Type B pancreatic cell (in vitro differentiated cells): ENCODE measurements at regions not wholly inside any gene's neighbourhood (a gene's known extent, or its start where the extent isn't known, plus 50 kb on each side); places are given as distances from the start of the nearest gene placed in this dataset.

Experiments used
- DNase-seq: peaks from one replicate; pipeline ENCODE4 v3.0.0; 2021; ENCODE audit warnings: mixed read lengths; ENCODE audit not compliant: unreplicated experiment; ENCODE audit errors: extremely low spot score
- H3K27ac Mint-ChIP-seq: 2 replicates; pipeline ENCODE4 v1.8.0; 2021; ENCODE audit warnings: mild to moderate bottlenecking, mixed read lengths
- H3K27me3 Mint-ChIP-seq: 2 replicates; pipeline ENCODE4 v1.8.0; 2021; ENCODE audit warnings: mixed read lengths
- H3K36me3 Mint-ChIP-seq: 2 replicates; pipeline ENCODE4 v1.8.0; 2021; ENCODE audit warnings: mixed read lengths
- H3K4me1 Mint-ChIP-seq: one replicate; pipeline ENCODE4 v1.8.0; 2021; ENCODE audit warnings: mixed read lengths; ENCODE audit not compliant: unreplicated experiment
- H3K4me3 Mint-ChIP-seq: 2 replicates; pipeline ENCODE4 v1.8.0; 2021; ENCODE audit warnings: mild to moderate bottlenecking, mixed read lengths
- H3K9me3 Mint-ChIP-seq: 2 replicates; pipeline ENCODE4 v1.8.0; 2021; ENCODE audit warnings: mixed read lengths
- TF ChIP-seq, protein P1 (sequence below): fragments of 200-600 bp; sonication (generic); conservative IDR thresholded peaks from 2 replicates; pipeline ENCODE4 v1.5.0; 2021; ENCODE audit warnings: antibody characterized with exemption, mild to moderate bottlenecking

DNA sequence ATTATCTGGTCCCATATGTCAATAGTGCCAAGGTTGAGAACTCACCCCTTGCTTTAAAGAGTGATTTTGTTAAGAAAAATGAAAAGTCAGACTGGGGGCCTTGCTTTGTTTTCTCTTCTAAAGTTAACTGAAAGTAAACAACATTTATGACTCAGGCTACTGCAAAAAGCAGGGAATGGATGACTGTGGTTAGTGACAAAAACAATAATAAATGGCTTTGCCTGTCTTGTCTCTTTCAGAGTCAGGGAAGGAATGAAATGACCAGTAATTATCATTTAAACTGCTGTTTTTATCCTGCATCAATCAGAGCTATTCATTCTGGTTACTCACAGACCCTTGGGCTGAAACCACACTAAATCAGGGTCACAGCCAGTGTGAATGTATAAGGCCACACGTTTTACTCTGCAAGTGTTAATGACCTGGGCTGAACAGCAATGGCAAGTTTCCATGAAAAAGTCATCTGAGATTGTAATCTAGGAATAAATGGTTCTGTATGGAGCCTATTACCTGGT lies 112.2 kb downstream of the ZNF608 start:
- H3K27me3 Mint-ChIP-seq = no peaks in the 10 kb centered on the region
- TF ChIP-seq, protein P1, sequence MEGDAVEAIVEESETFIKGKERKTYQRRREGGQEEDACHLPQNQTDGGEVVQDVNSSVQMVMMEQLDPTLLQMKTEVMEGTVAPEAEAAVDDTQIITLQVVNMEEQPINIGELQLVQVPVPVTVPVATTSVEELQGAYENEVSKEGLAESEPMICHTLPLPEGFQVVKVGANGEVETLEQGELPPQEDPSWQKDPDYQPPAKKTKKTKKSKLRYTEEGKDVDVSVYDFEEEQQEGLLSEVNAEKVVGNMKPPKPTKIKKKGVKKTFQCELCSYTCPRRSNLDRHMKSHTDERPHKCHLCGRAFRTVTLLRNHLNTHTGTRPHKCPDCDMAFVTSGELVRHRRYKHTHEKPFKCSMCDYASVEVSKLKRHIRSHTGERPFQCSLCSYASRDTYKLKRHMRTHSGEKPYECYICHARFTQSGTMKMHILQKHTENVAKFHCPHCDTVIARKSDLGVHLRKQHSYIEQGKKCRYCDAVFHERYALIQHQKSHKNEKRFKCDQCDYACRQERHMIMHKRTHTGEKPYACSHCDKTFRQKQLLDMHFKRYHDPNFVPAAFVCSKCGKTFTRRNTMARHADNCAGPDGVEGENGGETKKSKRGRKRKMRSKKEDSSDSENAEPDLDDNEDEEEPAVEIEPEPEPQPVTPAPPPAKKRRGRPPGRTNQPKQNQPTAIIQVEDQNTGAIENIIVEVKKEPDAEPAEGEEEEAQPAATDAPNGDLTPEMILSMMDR = no peak
- peak overlapping the region; percentile 56 for H3K27ac Mint-ChIP-seq
- peaks cover 47% of the 10 kb centered on the region for H3K4me1 Mint-ChIP-seq
- H3K4me3 Mint-ChIP-seq = peak overlapping the region; percentile 10
- H3K36me3 Mint-ChIP-seq = peaks cover 31% of the 10 kb centered on the region
- no peaks in the 10 kb centered on the region for H3K9me3 Mint-ChIP-seq
- no peak for DNase-seq

DNA sequence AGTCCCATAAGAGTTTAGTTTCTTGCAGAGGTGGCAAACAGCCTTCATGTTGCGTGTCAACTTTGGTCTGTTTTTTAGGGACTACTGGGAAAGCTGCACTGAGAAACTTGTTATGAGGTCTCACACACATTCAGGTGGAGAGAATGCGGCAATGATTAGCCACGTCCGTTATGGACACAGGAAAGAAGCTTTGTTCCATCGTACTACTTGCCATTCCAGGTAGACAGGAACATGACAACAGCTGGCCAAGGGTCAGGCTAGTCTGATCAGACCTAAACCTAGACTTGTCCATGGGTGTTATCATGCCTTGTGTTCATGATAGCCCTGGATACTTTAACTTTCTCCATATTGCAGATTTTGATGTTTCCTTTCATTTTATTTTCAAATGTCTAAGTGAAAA lies 113.2 kb downstream of the ZNF608 start:
- Mint-ChIP-seq H3K4me3 (no peak overlapping the region), H3K9me3 (no peaks in the 10 kb centered on the region), H3K27ac (no peak overlapping the region), H3K4me1 (peaks cover 47% of the 10 kb centered on the region), H3K27me3 (no peaks in the 10 kb centered on the region), H3K36me3 (peaks cover 27% of the 10 kb centered on the region)
- TF ChIP-seq, protein P1 = no peak
- no peak for DNase-seq

DNA sequence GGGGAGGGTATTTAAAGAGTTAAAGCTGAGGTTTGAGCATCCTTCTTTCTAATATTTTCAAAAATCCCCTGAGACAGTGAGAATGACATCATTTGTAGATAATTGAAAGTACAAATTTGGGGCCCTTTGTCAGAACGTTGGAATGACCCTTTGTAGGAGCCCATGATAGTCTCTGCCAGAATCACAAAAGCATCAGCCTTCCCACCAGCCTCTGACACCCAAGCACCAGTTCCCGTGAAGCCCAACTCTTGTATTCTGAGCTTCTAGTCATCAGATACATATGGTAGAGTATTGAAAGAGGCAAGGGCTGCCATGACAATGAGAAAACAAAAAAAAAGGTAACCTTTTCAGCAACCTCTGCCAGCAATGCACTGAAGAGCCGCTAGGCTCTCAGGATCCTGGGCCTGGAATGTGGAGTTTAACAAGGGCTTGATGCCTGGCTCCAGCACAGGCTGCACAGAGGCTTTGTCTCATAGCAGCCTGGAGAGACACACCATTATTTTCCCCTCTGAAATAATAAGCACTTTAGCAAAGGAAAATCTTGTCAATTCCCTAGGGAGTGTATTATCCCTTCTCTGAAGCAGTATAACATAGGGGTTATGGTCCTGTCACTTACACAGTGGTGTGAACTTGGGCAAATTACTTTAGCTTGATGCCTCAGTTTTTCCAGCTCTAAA lies 114.4 kb downstream of the ZNF608 start:
- no peaks in the 10 kb centered on the region for H3K27me3 Mint-ChIP-seq
- peaks cover 27% of the 10 kb centered on the region for H3K36me3 Mint-ChIP-seq
- H3K4me3 Mint-ChIP-seq = no peak overlapping the region
- H3K9me3 Mint-ChIP-seq = no peaks in the 10 kb centered on the region
- TF ChIP-seq, protein P1 = peak; percentile 70
- DNase-seq = no peak
- no peak overlapping the region for H3K27ac Mint-ChIP-seq
- H3K4me1 Mint-ChIP-seq = peaks cover 54% of the 10 kb centered on the region

GRCh38 chr5:124630767-124631704 lies 115.4 kb downstream of the ZNF608 start:
- H3K4me1 Mint-ChIP-seq = peaks cover 51% of the 10 kb centered on the region
- no peaks in the 10 kb centered on the region for H3K27me3 Mint-ChIP-seq
- TF ChIP-seq, protein P1 = no peak
- H3K27ac Mint-ChIP-seq = no peak overlapping the region
- peak overlapping the region; percentile 12 for H3K4me3 Mint-ChIP-seq
- H3K9me3 Mint-ChIP-seq = peaks cover 4% of the 10 kb centered on the region
- peaks cover 24% of the 10 kb centered on the region for H3K36me3 Mint-ChIP-seq
- no peak for DNase-seq

DNA sequence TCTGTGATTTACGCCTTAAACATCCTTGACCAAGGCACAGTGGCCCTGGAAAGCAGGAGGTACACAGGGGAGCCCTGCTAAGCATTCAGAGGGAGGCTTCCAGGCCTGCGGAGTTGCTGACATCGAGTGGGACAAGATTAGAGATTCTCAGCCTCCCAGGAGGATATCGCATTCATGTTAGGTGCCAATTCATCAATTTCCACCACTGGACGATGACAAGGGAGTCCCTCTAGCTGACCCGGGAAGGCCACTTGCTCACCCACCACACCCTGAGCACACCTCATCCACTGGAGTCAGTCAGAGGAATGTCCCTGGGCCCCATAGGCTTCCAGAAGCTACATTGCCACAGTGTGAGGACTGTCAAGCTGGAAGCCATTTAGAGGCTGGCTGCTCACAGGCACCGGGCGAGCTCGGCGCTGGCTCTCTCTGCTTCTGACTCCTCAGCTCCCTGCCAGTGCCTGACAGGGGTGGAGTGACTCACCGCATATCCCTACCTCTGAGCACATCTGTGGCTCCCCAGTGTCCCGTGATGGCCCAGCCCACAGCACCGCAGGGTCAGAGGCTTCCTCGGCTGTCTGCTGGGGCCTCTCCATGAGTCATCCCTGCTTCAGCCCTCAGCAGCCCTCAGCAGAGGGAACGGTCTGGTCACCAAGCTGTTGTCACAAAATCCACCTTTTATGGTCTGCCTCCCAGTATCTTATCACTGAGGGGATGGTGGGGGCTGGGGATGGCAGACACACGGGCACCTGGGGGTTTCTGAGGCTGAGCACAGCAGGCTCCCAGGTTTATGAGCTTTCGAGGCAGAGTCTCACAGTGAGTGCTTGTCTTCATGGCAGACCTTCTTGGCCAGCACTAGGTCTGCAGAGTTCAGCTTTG lies 117.5 kb downstream of the ZNF608 start:
- DNase-seq = no peak
- peak overlapping the region; percentile 46 for H3K27ac Mint-ChIP-seq
- peak overlapping the region; percentile 46 for H3K4me3 Mint-ChIP-seq
- no peaks in the 10 kb centered on the region for H3K27me3 Mint-ChIP-seq
- H3K36me3 Mint-ChIP-seq = peaks cover 19% of the 10 kb centered on the region
- H3K9me3 Mint-ChIP-seq = peaks cover 5% of the 10 kb centered on the region
- H3K4me1 Mint-ChIP-seq = peaks cover 37% of the 10 kb centered on the region
- TF ChIP-seq, protein P1 = no peak
